Dermis microvascular lymphatic vessel endothelial cell (primary cell): ENCODE measurements at regions not wholly inside any gene's neighbourhood (a gene's known extent, or its start where the extent isn't known, plus 50 kb on each side); places are given as distances from the start of the nearest gene placed in this dataset.

Experiments used
- DNase-seq, 2 donors: peaks; one replicate each; pipeline versions ENCODE4 v3.0.0 to v3.0.0-alpha.2; 2010; ENCODE audit warnings: low read depth in 2 of 2

GRCh38 chr20:57879779-57880570 is 170.2 kb upstream of the PMEPA1 start:
- no peak for DNase-seq

DNA sequence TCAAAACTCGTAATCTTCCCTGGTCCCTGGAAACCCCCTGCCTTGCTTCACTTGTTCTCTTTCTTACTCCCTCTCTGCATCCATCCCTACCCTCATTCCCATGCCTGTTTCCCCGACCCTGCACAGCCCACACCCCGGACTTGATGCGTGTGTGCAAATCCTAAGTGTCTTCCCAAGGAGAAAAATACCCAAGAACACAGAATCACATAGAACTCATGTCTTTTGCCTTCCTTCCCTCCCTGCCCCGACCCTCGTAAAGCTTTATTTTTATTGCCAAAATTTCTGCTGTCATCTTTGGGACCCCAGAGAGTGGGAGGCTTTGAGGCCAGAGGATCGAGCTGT is 169.6 kb upstream of the PMEPA1 start:
- no peak for DNase-seq

GRCh38 chr20:57878786-57879424 is 169.1 kb upstream of the PMEPA1 start:
- DNase-seq, result no peak

- DNase-seq, result no peak
Measured at GRCh38 chr20:57877995-57878394, 168.2 kb upstream of the PMEPA1 start.

GRCh38 chr20:57877131-57877824 is 167.5 kb upstream of the PMEPA1 start:
- DNase-seq, result no peak

GRCh38 chr20:57876163-57876562 is 166.3 kb upstream of the PMEPA1 start:
- DNase-seq, result no peak

- no peak for DNase-seq
Measured at GRCh38 chr20:57874141-57874540, 164.3 kb upstream of the PMEPA1 start.

GRCh38 chr20:57872816-57873409 is 163.1 kb upstream of the PMEPA1 start:
- no peak for DNase-seq

DNA sequence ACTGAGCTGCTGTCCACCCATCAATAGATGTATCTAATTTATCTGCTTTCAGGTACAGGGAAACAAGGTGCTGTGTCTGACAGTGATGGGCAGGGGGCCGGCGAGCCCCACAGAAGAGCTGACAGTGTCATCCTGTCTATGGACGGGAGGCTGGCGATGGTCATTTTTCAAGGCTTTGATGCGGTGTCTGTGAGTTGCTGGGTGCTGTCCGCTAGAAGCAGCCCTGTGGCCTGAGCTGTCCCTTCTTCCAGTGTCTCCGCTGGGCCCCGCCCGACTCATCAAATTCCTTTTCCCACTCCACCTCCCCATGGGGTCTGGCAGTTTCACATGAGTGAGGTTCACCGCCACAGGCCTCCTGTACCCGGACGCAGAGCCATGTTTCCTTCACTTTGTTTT is 161.4 kb upstream of the PMEPA1 start:
- no peak for DNase-seq

GRCh38 chr20:57870597-57871236 is 160.9 kb upstream of the PMEPA1 start:
- no peak for DNase-seq

DNA sequence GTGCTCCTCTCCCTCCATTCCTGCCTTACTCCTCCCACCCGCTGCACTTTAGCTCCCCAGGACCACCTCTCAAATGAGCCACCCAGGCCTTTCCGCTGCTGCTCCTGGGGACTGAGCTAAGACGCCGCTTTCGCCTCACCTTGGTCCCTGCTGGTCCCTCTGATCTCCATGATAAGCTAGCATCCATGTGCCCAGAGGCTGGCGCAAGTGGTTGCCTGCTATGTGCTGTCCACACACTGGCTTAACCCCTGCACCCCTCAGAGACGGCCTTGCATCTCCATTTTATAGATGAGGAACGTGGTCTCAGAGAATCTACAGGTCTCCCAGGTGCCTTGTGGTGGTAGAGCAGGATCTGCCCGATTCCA is 160.1 kb upstream of the PMEPA1 start:
- no peak for DNase-seq

- DNase-seq, result no peak
Measured at GRCh38 chr20:57869291-57869950, 159.6 kb upstream of the PMEPA1 start.

DNA sequence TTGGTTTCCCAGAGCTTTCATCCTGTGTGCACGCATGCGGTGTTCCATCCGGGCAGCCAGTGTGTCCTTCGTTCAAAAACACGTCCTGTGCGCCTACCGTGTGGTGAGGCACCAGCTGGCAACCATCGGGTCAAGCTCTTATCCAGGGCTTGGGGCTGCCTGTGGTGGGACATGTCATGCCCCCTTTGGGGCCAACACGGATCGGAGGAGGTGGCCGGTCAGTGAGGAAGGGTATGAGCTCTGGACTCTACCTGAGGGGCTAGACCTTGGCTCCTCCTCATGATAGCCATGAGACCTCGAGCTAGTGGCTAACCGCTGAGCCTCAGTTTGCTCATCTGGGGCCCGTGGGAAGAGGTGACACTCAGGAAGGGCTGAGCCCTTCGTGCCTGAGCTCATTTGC is 158.5 kb upstream of the PMEPA1 start:
- no peak for DNase-seq

DNA sequence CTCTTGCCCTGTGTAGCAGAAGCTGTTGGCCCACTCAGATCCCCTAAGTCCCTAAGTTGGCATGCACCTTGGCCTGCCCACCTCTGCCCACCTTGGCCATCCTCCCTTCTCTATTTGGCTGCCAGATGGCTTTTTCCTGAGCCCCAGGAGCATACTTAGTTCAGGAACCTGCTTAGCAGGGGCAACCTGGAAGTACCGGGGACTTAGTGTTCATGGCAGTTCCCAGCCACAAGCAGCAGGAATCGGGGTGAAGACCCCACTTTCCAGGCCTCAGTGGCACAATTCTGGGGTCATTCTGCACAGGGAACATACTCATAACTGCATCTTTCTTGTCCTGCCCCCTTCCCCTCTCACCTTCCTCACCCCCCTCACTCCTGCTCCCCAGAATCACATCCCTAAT is 158.0 kb upstream of the PMEPA1 start:
- no peak for DNase-seq

GRCh38 chr20:57867181-57867803 is 157.5 kb upstream of the PMEPA1 start:
- DNase-seq, result no peak

- no peak for DNase-seq
Measured at GRCh38 chr20:57866250-57867106, 156.7 kb upstream of the PMEPA1 start.

- DNase-seq, result no peak
Measured at GRCh38 chr20:57865266-57865665, 155.5 kb upstream of the PMEPA1 start.

GRCh38 chr20:57860576-57860975 is 150.8 kb upstream of the PMEPA1 start:
- DNase-seq, result no peak

DNA sequence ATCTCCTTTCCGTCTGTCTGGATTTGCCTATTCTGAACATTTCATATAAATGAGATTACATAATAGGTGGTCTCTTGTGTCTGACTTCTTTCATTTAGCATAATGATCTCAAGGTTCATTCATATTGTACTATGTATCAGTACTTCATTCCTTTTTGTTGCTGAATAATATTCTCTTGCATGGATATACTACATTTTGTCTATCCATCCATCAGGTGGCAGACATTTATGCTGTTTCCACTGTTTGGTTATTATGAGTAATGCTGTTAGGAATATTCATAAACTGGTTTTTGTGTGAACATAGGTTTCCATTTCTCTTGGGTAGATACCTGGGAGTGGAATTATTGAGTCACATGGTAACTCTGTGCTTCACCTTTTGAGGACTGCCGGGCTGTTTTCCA is 148.2 kb upstream of the PMEPA1 start:
- DNase-seq, result no peak

- no peak for DNase-seq
Measured at GRCh38 chr20:57857118-57857517, 147.3 kb upstream of the PMEPA1 start.
